ENCODE measurements at regions not wholly inside any gene's neighbourhood (a gene's known extent, or its start where the extent isn't known, plus 50 kb on each side); places are given as distances from the start of the nearest gene placed in this dataset.

- DNase-seq = no peak
Observed at GRCh38 chr13:44157606-44158005, 216.0 kb upstream of the SERP2 start.

GRCh38 chr13:44158098-44158521 lies 215.5 kb upstream of the SERP2 start:
- no peak for DNase-seq

GRCh38 chr13:44158881-44159632 lies 214.6 kb upstream of the SERP2 start:
- DNase-seq = no peak

GRCh38 chr13:44159633-44160279 lies 213.9 kb upstream of the SERP2 start:
- DNase-seq = no peak

GRCh38 chr13:44160591-44161191 lies 212.9 kb upstream of the SERP2 start:
- DNase-seq = no peak

GRCh38 chr13:44163108-44163507 lies 210.5 kb upstream of the SERP2 start:
- no peak for DNase-seq

- DNase-seq = no peak
Observed at GRCh38 chr13:44165221-44165888, 208.3 kb upstream of the SERP2 start.

- no peak for DNase-seq
Observed at GRCh38 chr13:44165889-44166496, 207.6 kb upstream of the SERP2 start.

- peak; percentile 24 for DNase-seq
Observed at GRCh38 chr13:44169018-44169911, 204.4 kb upstream of the SERP2 start.

GRCh38 chr13:44170731-44171130 lies 202.9 kb upstream of the SERP2 start:
- DNase-seq = no peak

GRCh38 chr13:44171156-44171555 lies 202.5 kb upstream of the SERP2 start:
- DNase-seq = no peak

- no peak for DNase-seq
Observed at GRCh38 chr13:44171861-44172260, 201.8 kb upstream of the SERP2 start.

GRCh38 chr13:44172281-44172810 lies 201.3 kb upstream of the SERP2 start:
- DNase-seq = no peak

- peak; percentile 89 for DNase-seq
Observed at GRCh38 chr13:44174769-44175425, 198.7 kb upstream of the SERP2 start.

GRCh38 chr13:44176173-44176572 lies 197.5 kb upstream of the SERP2 start:
- no peak for DNase-seq

GRCh38 chr13:44180876-44181536 lies 192.6 kb upstream of the SERP2 start:
- no peak for DNase-seq

- no peak for DNase-seq
Observed at GRCh38 chr13:44181931-44182330, 191.7 kb upstream of the SERP2 start.

GRCh38 chr13:44184740-44185139 lies 188.9 kb upstream of the SERP2 start:
- DNase-seq = no peak

- no peak for DNase-seq
Observed at GRCh38 chr13:44188257-44188656, 185.4 kb upstream of the SERP2 start.

GRCh38 chr13:44189085-44189484 lies 184.5 kb upstream of the SERP2 start:
- no peak for DNase-seq

GRCh38 chr13:44191103-44191502 lies 182.5 kb upstream of the SERP2 start:
- no peak for DNase-seq

Data from hematopoietic multipotent progenitor cell treated with erythropoietin and hydrocortisone succinate and interleukin-3 and kit ligand, for 6 days (in vitro differentiated cells).